Activated CD4-positive, alpha-beta T cell treated with anti-CD3 and anti-CD28 coated beads for 24 hours (primary cell): ENCODE measurements at regions not wholly inside any gene's neighbourhood (a gene's known extent, or its start where the extent isn't known, plus 50 kb on each side); places are given as distances from the start of the nearest gene placed in this dataset.

ENCODE experiments used
- DNase-seq, 2 donors: peaks; one replicate each; pipeline ENCODE4 v3.0.0-alpha.2; 2020; ENCODE audit warnings: low read depth in 2 of 2

DNA sequence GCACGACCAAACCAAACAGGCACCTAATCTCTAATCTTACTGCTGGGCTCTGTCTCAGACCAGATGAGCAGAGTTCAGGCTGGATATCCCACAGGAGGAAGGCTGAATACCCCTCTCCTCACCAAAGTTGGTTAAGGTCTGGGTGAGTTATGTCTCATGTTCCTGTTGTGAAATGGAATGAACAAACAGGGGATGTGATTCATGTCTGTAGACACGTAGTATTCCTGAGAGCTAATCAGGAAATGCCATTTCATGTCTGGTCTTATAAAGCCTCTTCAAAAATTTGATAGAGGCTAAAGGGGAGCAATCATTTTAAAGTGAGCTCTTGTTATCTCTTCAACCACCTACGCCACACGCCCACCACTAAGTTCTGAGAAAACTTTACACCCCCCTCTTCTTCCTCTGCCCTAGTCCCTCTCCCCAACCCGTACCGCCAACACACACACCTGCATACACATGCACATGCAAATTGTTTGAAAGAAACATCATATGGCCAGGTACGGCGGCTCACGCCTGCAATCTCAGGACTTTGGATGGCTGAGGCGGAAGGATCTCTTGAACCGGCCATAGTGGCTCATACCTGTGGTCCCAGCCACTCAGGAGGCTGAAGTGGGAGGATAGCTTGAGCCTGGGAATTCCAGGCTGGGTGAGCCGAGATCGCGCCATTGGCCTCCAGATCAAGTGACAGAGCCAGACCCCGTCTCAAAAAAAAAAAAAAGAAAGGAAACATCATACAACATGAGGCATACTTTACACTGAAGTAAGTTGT is 69.8 kb upstream of the RAI14 start:
- no peak for DNase-seq

DNA sequence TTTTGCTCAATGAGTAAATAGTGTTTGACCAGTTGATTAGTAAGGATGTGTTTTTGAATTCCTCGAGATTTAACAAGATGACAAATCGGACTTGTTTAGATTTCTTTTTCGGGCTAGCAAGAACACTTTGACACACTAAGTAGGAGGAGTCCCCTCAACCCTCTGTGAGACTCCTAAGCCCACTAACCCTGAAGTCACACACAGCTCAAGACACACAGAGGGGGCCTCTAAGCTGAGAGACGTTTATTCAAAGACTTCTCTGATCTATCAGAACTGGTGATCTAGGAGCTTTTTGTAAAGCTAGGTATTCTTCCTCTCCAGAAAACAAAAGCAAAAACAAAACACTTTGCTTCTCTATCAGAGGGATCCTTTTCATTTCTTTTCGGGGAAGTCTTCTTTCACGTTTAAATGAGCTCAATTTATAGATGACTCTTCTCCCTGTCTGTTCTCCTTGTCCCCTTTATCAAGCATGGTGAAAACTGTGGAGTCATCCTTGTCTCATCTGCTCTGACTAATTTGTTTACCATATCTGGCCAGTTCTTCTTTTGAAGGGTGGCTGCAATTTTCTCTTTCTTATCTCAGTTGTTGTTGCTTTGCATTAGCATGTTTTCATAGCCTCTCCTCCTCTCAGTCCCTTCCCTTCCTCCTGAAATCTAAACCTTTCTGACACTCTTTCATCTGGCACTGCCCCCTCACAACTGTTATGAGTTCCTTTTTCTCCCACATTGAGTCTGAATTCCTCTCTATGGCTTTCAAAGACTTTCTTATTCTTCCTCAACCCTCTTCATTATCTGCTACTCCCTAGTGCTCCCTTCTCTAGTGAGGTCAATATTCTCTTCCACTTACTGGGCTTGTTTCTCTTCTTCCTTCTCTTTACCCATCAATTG is 68.5 kb upstream of the RAI14 start:
- no peak for DNase-seq

DNA sequence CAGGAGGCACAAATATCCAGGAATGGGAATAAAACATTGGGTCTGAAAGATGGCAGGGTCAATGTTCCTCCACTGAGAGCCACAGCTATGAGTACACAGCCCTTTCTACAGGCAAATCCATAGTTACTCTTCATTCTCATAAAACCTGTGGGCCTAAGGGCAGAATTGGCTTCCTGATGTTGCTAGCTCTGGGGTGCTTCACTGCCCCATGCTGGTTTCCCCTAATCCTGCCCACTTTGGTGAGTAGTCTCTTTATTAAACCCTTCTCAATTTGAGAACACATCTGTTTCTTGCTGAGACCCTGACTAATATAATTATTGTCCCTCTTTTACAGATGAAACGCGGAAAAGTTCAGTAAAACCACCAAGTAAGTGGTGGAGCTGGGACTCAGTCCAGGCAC is 66.3 kb upstream of the RAI14 start:
- no peak for DNase-seq

DNA sequence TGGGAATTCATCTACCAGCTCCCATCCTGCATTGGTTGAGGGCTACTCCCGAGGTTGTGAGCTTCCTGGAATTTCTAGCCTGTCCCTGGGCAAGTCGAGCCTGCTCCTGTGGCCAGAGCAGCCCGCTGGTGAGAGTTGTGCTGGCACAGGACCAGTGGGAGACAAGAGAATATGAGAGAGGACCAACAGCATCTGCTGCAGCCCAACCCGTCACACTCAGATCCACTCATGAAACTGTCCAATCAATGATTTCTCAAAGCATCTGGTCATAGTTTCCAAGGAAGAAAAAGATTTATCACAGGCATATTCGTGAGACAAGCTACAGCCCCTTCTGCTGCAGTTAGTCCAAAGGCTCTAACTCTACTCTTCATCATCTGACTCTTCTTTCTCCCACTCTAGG is 64.4 kb upstream of the RAI14 start:
- DNase-seq: no peak

DNA sequence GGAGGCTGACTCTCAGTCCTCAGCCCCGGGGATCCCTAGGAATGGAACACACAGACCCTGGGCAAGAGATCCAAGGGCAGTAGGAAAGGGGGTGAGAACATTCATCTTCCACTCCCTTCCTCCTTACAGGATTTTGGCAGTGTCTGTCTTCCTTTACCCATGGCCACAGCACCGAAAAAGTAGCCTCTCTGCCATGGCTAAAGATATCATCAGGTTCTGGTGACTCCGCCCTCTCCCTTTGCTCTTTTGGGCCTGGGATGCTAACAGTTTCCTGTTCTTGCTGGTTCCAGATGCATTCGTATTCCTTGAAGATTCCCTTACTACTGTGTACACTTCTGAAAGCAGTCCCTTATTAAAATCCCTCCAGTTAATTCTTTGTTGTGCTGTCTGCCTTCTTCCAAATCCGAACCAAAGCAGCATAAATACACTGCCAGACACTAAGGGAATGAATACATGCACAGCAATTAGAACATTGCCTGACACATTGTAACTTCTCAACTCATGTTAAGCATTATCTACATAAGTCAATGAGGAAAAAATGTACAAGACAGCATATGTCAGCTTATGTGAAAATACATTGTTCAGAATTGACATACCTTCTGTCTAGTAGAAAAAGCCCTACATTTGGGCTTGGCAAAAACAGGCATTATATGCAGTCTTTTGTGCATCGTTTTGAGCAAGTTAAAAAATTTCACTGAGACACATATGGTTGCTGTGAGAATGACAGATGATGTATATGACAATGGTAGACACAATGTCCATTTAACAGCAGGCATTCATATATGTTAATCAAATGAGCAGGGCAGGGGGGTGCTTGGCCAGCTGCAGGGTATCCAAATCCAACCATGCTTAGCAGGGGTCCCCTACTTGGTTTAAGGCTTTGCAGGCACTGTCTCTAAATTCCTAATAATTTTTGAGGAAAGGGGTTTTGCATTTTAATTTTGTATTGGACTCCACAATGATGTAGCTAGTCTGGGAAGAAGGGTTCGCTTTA is 58.8 kb upstream of the RAI14 start:
- no peak for DNase-seq

DNA sequence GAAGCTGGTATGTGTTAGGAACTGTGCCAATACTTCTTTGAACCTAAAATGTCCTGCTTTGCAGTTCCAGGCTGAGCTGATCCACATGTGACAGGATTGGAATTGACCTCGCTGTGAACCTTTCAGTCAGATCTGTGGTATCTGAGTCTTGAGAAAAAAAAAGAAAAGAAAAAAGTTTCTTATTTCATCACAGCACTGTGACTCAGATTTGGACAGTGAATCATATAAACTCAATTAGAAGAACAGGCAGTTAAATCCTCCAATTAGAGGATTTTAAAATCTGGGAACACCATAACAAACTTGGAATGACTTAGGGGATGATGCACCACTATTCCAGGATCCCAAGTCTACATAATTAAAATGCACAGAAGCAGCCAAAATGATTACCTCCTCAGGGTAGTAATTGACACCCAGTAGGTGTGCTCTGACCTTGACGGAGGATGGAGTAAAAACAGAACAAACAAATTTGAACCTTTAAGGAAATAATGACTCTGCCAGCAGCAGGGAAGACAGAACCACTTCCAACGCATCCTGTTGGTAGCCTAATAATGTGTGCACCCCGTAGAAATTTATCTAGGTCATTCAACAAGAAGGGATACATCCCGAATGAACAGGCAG is 57.8 kb upstream of the RAI14 start:
- DNase-seq: no peak

DNA sequence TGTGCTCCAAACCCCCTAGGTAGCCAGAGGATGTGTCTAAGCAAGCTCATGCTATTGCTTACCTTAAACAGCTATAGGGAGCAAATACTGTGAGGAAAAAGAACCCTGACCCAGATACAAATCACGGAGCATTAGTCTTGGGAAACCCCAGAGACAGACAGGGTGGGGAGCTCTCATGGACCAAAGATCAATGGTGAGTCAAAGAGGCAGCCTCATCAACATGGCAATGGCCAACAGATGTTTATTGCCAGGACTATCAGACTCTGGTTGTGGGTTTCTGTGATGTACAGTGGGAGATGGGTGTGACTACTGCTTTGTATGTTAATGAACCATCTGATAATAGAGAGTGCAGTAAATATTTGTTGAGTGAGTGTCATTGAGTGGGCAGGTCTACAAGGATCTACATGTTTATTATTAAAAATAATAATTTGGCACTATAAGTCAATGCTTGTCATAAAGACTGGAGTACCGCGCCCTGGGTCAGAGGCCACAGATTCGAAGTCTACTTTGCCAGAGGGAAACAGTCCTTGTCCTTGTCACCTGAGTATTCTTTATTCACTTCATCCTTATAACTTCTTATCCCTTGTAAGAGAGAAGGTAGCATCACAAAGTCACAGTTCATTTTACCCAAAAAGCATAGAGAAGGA is 56.5 kb upstream of the RAI14 start:
- no peak for DNase-seq

DNA sequence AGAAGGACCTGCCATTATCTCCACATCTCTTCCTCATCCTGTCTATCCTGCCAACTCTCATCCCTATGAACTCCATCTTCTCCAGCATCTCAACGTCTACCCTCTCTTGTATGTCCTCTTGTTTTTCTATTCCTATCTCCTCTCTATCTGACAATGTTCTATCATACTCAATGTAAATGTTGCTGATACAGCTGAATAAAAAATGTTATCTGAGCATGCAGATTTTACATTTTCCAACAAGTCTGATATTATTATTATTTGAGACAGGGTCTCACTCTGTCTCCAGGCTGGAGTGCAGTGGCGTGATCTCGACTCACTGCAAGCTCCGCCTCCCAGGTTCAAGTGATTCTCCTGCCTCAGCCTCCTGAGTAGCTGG is 56.0 kb upstream of the RAI14 start:
- no peak for DNase-seq

DNA sequence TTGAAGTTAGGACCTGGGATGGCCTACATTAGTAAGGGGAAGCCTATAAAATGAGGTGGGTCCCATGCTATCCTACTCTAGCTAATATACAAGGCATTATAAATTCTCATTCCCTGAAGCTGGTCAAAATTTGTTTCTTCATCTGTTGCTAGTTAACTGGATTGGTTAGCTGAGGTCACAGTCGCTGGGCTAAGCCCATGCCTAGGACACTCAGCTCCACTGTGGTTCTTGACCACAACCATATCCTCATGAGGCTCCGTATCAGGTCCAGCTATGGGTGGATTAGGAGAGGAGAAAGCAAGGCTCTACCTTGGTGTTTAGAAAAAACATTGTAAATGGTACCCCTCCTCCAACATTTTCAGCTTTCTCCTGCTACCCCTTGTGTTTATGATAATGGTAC is 52.8 kb upstream of the RAI14 start:
- no peak for DNase-seq

DNA sequence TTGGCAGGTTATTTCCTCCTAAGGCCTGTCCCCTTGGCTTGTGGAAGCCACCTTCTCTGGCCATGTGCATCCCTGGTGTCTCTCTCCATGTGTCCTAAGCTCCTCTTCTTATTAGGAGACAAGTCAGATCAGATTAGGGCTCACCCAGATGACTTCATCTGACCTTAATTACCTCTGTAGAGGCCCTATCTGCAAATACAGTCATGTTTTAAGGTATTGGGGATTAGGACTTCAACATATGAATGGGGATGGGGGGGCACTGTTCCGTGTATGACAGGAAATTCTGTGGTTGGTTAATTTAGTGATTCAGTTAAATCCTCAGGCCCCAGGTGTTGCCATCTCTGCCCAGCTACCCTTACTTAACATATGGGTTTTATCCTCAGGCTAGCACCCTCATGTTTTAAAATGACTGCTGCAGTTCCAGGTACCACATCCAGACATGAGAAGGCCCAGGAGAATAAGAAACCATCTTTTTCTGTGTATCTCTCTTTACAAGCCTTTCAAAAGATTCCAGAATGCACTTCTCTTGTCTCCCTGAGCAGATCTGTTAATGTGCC is 51.9 kb upstream of the RAI14 start:
- no peak for DNase-seq

DNA sequence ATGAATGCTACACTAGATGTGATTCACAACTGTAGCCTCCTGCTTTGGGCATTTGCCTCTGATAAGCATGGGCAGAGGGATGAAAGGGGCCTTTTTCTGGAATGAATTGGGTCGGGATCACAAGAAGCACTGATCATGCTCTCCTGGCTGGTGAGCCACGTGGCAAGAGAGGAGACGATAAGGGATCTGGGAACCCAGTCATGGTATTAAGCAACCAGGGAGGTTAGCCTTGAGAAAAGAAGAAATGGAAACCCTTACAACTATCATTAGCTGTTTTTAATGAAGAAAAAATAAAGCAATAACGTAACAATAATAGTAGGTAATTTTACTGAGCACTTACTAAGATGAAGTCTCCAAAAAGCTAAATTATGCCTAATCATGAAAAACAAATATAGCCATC is 50.0 kb upstream of the RAI14 start:
- DNase-seq: no peak
